CD1c-positive myeloid dendritic cell (primary cell): ENCODE measurements at regions not wholly inside any gene's neighbourhood (a gene's known extent, or its start where the extent isn't known, plus 50 kb on each side); places are given as distances from the start of the nearest gene placed in this dataset.

Experiments used
- DNase-seq: peaks from one replicate; pipeline ENCODE4 v3.0.0-alpha.2; 2016; ENCODE audit errors: extremely low spot score

GRCh38 chr9:119500072-119500771 lies 131.0 kb upstream of the BRINP1 start:
- no peak for DNase-seq

DNA sequence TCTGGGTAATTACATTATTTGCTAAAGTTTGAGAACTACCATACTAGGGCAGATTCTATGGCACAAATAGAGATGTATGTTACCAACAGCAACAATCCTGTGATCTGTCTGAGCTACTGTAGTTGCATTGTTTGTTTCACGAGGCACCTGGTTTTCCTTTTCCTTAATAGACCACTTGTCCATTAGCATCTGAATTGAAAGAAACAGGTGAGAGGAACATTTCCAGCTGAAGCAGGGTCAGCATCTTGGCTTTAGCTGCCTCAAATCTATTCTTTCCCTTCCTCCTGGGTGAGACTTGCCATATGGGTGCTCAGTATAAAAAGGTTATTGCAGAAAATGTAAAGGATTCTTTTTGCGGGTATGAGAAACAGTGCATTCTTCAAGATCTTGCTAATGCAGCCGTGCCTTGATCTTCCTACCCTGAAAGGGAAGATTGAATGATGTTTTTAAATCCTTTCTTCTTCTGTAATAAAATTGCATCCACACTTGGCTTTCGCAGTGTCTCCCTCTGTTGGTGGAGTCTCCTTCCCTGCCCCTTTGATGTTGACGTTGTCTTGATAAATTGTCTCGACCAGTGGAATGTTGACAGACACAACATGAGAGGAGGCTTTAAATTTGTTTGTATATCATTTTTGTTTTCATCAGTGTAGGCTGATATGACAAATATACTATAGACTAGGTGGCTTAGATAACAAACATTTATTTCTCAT lies 118.0 kb upstream of the BRINP1 start:
- DNase-seq, result no peak

DNA sequence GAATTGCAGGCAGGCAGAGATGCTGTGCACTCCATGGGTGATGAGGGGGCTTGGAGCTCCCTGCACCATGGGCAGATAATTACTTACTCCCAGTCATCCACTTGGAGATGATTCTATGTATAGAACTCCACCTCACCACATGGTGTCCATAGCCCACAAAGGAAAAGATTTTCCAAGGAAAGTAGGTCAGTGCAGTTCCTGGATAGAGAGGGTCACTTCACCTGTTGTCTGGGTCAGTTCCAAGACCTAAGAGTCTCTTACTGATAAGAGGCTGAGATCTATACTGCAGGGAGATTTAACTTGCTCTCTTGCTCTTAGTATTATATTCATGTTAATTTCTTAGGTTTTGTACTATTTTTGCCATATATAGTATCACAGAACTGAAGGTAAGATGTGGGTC lies 113.9 kb upstream of the BRINP1 start:
- DNase-seq, result no peak

DNA sequence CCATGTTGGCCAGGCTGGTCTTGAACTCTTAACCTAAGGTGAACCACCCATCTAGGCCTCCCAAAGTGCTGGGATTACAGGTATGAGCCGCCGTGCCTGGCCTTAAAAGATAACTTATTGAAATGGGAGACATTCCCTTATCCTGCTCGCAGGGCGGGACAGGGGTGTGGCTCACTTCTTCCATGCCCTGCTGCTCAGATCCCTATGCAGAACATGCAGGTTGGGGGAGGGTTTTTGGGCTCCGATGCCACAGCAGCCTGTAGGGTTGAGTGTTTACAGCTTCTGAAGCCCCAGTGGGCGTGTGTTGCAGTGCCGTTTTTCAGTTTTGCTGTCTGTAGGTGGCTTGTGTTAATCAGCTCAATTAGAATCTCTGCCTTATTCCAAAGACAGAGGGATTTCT lies 108.0 kb upstream of the BRINP1 start:
- no peak for DNase-seq

DNA sequence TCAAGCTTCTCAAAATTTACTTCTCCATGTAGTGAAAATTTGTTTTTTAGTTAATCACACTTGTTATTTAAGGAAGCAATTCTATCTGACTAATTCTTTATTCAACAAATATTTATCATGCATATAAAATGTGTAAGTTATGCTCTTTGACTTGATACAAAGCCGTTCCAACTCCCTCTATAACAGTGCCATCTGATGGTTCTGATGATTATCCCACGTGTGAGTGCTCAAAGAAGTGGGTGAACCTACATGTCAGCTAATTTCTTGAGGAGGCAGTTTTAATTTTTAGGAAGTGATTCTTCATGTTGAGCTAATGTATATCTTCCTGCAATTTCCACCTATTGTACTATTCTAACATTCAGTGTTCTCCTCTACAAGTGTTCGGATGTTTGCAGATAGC lies 88.8 kb upstream of the BRINP1 start:
- DNase-seq, result no peak

GRCh38 chr9:119453980-119454379 lies 84.7 kb upstream of the BRINP1 start:
- DNase-seq, result no peak

- DNase-seq, result no peak
These were observed 84.3 kb upstream of the BRINP1 start for GRCh38 chr9:119453490-119453911.

DNA sequence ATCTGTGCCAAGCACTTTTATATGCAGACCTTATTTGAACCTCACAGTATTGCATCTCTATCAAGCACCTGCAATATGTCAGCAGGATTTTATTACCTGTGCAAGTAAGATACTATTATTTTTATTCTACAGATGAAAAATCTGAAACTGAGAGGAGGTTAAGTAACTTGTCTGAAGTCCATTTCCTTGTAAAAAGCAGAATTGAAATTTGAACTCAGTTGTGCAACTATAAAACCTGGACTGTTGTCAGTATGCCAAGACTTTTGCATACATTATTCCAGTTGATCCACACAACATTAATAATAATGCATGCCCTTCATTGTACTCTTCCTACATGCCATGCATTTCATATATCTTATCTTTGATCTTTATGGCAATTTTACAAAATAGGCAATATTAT lies 82.2 kb upstream of the BRINP1 start:
- DNase-seq, result no peak

- DNase-seq, result no peak
These were observed 73.9 kb upstream of the BRINP1 start for GRCh38 chr9:119443179-119443578.

- DNase-seq, result no peak
These were observed 72.6 kb upstream of the BRINP1 start for GRCh38 chr9:119441832-119442231.

DNA sequence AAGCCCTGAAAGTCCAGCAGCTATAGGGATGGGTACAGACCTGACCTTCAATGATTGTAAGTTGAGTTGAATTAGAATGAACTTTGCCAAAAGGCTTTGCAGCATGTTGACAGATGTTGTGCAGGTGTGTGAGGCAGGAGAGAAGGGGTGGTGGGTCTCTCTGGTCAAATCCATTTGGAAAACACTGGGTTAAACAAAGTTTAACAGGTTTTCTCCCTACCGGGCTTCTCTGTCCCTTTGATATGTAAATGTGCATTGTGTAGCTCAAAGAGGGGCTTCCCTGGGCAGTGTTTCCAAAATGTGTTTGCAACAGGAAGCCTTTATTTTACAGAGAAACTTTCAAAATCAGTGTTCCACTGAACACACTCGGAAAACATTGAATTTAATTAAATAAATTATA lies 72.1 kb upstream of the BRINP1 start:
- no peak for DNase-seq

- no peak for DNase-seq
These were observed 67.0 kb upstream of the BRINP1 start for GRCh38 chr9:119436261-119436660.

DNA sequence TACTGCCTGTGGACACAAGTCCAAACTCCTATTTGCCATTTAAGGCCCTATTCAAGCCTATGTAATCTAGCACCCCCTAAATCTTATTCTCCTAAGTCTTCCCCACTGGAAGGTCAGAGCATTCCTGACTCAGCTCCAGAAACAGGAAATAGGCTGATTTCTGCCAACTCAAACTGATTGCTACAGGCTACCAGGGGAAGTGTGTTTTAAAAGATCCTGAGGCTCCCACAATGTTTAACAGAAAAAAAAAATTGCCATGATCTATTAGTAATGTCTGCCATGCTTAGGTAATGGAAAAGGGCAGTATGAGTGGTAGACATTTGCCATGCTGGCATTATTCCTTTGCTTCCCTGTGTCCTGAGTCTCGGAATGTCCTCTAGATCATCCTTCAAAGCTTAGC lies 65.8 kb upstream of the BRINP1 start:
- no peak for DNase-seq

DNA sequence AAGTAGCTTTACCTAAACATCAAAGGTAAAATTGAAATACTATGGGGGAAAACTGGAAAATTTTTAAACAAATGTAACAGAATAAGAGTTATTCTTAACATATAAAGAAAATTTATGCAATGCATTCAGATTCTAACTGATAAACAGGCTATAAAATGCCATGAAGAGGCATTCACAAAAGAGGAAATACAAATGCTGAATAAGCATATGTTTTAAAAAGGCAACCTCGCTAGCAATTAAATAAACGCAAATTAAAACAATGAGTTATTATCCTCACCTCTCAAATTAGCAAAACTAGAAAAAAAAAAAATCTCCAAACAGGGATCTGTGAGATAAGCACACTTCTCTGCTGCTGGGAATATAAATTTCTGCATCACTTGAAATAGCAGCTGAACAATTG lies 63.2 kb upstream of the BRINP1 start:
- no peak for DNase-seq

DNA sequence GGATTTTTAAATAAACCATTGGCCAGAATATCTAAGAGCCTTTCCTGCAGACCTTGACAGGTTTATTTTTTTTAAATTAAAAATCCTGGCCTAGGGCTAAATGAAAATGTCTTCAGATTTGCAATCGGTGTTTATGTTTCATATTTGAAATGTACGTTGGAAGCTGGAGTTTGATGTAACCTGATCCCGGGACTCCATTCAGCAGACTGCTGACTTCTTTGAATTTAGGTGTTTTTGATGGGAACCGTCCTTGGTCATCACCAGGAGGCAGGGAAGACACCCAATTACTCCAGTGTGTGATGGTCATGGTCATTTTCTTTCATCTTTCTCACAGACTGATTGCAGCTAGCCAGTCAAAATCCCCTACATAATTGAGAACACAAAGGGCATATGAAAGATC lies 60.1 kb upstream of the BRINP1 start:
- no peak for DNase-seq

GRCh38 chr9:119420231-119420630 lies 51.0 kb upstream of the BRINP1 start:
- no peak for DNase-seq
